Astrocyte of the cerebellum (primary cell): ENCODE measurements at regions not wholly inside any gene's neighbourhood (a gene's known extent, or its start where the extent isn't known, plus 50 kb on each side); places are given as distances from the start of the nearest gene placed in this dataset.

Experiments used
- DNase-seq: peaks from one replicate; pipeline ENCODE4 v3.0.0-alpha.2; 2011; ENCODE audit warnings: low read depth
- H3K4me3 ChIP-seq: 2 replicates; pipeline ENCODE4 v1.5.1; 2011; ENCODE audit warnings: mild to moderate bottlenecking, low read depth, low read length, moderate library complexity
- CTCF ChIP-seq: IDR thresholded peaks from 2 replicates; pipeline ENCODE4 v1.5.1; 2012; ENCODE audit warnings: low read length, low read depth, moderate library complexity, mild to moderate bottlenecking; ENCODE audit errors: missing control alignments
- in situ Hi-C: cut with HindIII; loops from 2 replicates; pipeline ENCODE4 v1.10.0; 2017; ENCODE audit warnings: low sequenced_read_pairs

GRCh38 chr3:30542897-30543296 is 63.5 kb upstream of the TGFBR2 start:
- no peak overlapping the region for H3K4me3 ChIP-seq
- no peak for TF ChIP-seq CTCF
- in situ Hi-C loops: no loop called here
- no peak for DNase-seq

- in situ Hi-C loops: no loop called here
- H3K4me3 ChIP-seq: no peak overlapping the region
- TF ChIP-seq CTCF: no peak
- peak; percentile 27 for DNase-seq
These were observed 61.6 kb upstream of the TGFBR2 start for GRCh38 chr3:30544812-30545211.

DNA sequence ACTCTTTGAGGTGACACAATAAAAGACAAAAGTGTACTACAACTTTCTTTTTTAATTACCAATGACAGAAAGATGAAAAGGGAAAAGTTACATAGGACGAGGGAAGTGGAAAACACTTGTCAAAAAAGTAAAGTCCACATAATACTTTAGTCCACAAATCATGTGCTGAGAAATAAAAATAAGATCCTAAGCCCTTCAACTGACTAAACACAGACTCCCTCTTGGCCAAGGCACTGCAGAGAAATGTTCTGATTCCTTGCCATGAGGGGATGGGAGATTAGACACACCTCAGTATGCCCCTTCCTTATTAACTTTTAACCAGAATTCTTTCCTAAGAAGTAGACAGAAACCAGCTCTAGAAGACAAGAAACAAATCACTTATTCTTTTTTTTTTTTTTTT is 59.5 kb upstream of the TGFBR2 start:
- DNase-seq: no peak
- no peak for TF ChIP-seq CTCF

DNA sequence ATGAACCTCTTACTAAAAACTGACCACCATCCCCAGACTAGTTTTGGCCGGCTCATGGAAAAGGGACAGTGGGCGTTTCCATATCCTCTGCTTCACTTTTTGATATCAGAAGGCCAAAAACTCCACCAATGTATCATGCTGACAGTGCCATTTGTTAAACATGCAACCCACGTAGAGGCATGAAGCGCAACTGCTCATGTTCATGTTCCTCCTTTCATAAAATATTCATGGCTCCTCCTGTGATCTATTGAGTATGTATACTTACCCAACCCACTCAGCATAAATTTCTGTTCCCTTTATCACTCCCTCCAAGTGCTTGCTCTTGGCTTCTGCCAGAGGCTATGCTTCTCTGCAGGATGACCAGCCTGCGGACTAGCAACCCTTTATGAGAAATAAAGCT is 58.7 kb upstream of the TGFBR2 start:
- in situ Hi-C loops: no loop called here
- TF ChIP-seq CTCF: no peak
- DNase-seq: no peak
- no peak overlapping the region for H3K4me3 ChIP-seq

More for the DNA sequence above, 59.5 kb upstream of the TGFBR2 start:
- in situ Hi-C loops: no loop called here
- H3K4me3 ChIP-seq: no peak overlapping the region

DNA sequence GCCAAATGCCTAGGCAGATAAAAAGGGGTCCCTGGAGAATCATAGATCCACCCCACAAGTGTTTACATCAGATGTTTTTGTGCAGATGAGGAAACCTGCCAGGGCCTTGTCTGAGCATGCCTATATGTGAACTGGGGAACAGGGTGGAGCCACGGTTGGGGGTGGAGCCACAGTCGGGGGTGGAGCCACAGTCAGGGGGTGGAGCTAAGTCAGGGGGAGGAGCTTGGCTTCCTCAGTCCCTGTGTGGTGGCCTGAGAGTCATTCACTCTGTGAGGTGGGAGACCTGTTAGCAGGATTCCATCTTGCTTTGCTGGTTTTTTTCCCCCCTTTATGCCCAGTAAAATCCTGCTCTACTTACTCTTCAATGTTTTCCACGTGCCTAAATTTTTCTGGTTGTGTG is 57.8 kb upstream of the TGFBR2 start:
- no peak overlapping the region for H3K4me3 ChIP-seq
- TF ChIP-seq CTCF: no peak
- no peak for DNase-seq
- in situ Hi-C loops: no loop called here

- no peak overlapping the region for H3K4me3 ChIP-seq
- in situ Hi-C loops: no loop called here
- no peak for TF ChIP-seq CTCF
- no peak for DNase-seq
These were observed 56.8 kb upstream of the TGFBR2 start for GRCh38 chr3:30549600-30549999.

DNA sequence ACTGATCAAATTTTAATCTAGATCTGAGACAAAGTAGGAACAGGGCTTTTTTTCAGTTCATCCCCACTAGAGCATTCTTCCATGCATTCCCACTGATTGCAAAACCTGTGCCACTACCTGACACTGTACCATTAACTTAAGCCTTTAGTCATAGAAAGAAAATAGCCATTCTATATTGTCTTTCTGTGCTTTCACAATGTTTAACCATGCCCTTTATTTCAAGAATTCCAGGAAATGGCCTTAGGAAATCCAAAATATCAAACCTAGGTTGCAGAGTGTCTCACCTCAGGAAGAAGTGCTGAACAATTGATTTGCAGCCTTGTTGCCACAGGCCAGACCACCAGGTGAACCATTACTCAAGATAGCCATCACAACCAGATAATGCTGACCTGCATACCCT is 56.2 kb upstream of the TGFBR2 start:
- no peak overlapping the region for H3K4me3 ChIP-seq
- no peak for TF ChIP-seq CTCF
- in situ Hi-C loops: no loop called here
- no peak for DNase-seq
